SKM-1 (cell line): ENCODE measurements at regions not wholly inside any gene's neighbourhood (a gene's known extent, or its start where the extent isn't known, plus 50 kb on each side); places are given as distances from the start of the nearest gene placed in this dataset.

Experiments
- DNase-seq: peaks from one replicate; lab custom pipeline; 2025; ENCODE audit not compliant: unreplicated experiment; lab: John Stamatoyannopoulos, UW

DNA sequence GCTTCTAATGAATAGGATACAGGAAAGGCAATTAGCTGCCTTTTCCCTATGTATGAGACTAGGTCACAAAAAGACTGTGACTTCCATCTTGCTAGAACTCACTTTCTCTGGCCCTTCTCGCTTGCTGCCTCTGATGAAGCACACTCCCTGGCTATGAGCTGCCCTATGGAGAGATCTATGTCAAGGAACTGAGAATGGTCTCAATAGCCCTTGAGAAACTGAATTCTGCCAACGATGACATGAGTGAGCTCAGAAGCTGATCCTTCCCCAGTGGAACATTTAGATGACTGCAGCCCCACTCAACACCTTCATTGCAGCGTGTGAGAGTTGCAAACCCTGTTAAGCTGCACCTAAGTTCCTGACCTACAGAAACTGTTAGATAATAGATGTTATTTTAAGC lies 309.8 kb downstream of the COG6 start:
- no peak for DNase-seq

DNA sequence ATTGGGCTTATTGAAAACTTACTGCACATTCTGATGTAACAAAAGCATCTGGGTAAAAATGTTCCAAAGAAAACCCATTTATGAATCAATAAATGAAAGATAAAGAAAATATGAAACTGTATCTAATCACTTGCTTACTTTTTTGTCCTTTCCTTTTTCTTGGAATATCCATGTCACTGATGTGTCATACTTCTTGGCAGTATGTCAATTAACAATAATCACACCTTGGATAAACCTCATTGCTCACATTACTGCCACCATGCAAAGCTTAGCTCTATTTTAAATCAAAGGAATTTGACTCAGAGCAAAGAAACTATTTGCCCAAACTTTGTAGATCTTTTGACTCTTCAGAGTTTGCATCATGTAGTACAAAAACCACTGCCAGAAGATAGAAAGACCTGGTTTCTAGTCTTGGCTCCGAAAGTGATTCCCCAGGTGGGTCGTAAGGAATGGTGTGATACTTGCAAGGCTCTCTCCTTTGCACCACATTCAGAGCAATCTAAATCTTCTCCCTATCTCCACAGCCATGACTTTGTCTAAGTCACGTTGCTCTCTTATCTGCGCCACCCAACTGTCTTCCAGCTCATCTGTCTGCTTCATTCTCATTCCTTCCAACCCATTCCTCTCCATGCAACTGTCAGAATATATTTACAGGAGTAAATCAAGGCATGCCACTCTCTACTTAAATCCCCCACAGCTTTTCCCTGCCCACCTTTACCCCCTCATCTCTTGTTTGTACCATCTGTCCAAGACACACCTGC lies 311.9 kb downstream of the COG6 start:
- no peak for DNase-seq

GRCh38 chr13:39968646-39969475 lies 313.4 kb downstream of the COG6 start:
- DNase-seq = no peak

DNA sequence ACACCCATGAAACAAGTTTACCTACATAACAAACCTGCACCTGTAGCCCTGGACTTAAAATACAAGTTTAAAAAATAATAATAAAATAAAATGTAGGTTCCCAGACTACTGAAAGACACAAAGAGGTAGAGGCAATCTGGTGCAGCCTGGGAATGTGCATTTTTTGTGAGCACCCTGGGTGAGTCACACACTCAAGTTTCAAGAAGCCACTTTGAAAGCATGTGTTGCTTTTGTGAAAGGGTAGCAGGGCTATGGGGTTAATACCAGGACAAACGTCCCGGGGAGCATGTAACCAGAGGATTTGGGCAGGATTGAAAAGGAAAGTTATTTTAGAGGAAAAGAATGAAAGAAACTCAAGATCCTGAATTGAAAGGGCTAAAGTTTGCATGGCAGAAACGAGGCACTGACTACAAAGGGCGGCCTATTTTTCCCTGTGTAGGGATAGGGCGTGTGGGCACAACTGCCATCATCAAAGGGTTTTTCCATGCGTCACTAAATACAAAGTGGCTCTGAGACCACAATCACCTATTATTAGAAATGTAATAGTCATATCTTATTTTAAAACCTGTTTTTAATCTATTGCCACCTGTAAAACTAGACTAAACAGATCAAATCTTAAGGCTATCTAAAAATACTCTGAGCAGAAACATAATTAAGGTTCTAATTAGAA lies 314.9 kb downstream of the COG6 start:
- DNase-seq = no peak

- no peak for DNase-seq
Measured at GRCh38 chr13:39971526-39971925, 316.1 kb downstream of the COG6 start.

GRCh38 chr13:39976481-39976880 lies 321.0 kb downstream of the COG6 start:
- no peak for DNase-seq

DNA sequence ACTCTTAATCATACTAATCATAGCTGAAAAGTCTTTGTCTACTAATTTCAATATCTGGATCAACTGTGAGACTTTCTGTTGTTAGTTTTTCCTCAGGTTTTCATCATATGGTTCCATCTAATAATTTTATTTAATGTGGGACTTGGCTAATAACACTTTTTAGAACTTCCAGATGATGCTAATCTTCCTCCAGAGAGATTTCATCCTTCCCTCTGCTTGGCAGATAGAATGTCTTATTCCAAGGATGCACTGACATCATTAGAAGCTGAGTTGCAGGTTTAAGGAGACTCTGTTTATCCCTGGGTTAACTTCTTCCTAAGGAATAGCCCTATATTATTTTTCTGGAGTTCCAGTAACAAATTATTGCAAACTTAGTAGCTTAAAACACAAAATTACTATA lies 325.6 kb downstream of the COG6 start:
- no peak for DNase-seq

DNA sequence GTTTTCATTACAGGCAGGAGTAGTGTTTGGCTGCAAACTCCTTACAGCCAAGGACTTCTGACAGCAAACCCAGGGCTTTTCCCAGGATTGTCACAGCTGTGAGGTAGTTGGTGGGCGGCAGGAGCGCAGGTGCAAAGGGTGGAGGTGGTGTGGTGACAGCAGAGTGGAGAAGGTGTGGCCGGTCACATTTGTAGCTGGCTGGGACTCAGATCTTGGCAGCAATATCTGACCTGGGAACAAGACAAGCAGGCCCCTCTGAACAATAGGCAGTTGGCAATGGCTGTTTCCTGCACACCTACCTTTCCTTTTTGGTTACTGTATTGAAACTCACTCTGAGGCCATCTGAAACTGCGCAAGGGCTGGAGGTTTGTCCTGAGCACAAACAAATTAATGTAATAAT lies 327.3 kb downstream of the COG6 start:
- no peak for DNase-seq

- DNase-seq = no peak
Measured at GRCh38 chr13:39985071-39985470, 329.6 kb downstream of the COG6 start.

- DNase-seq = no peak
Measured at GRCh38 chr13:39988351-39988750, 332.9 kb downstream of the COG6 start.

DNA sequence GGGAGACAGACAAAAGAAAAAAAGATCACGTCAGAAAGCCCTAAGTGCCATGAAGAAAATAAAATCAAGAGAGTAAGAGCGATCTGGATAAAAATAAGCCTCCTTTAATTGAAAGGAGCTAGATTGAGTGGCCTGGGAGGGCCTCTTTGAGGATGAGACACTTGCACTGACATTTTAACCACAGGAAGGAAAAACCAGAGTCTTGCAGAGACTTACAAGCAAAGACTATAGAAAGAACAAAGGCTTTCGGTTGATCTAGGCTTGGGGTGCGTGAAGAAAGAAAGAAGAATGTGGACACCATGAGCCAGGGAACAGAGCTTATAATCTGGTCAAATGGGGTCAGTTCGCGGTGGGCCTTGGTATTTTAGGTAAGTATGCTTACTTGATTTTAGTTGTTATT lies 342.7 kb downstream of the COG6 start:
- no peak for DNase-seq

DNA sequence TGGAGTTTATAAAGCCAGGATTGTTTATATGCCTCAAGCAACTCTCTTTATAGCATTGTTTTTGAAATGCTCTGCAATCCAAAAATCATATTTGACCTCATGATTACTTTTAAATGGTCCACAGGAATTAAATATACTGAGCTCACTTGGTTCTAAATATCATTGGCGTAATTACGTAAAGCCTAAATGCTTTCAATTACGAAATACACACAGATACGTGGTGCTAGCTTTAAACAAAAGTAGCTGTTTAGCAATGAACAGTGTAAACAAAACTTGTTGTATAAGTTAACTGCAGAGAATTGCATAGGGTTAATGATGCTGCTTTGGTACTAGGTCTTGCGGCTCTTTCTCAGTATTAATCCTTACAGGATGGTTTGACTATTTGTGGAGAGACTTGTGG lies 346.6 kb downstream of the COG6 start:
- no peak for DNase-seq

DNA sequence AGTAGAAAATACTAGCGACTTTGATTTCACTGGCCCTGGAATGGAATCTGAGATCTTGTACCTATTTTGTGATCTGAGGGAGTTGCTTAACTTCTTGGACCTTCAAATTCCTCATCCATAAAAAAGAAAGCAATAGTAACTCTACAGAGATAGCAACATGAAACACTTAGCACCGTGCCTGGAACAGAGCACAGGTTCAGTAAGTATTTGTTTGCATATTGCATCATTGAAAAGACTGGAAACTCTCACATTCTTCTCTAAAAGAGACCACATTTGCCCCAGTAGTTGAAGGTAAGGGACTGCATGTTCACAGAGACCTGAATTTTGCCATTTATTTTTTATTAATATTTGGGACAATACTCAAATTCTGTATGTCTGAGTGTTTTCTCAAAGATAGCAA lies 358.1 kb downstream of the COG6 start:
- DNase-seq = no peak

DNA sequence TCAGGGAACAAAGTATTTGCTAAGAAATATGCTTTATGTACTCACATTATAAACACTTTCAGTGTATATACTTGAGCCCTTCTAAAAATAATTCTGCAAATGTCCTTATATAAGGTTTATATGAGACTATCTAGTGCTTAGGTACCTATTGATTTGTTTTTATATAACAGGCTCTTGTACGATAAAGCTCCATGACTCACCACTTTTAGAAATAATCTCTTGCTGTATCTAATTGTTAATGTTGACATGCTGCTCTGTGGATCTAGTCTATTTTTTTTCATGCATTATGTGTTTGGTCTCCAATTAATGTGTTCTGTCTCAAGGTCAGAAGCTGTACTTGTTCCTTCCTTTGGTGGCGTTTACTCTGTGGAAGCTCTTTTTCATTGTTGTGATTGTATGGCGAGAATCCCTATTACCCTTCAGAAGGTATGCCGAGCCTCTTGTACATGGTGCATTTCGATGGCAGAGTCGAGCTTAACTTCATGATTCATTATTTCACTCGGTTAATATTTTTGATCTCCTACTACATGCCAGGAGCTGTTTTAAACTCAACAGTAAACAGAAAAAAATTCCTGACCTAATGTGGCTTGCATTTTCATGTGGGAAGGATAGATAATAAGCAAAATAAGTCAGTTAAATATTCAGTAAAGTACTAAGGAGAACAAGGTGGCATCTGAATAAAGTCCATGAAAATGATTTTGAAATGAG lies 361.6 kb downstream of the COG6 start:
- DNase-seq = no peak

- no peak for DNase-seq
Measured at GRCh38 chr13:40017662-40018262, 362.3 kb downstream of the COG6 start.

GRCh38 chr13:40023595-40024203 lies 368.2 kb downstream of the COG6 start:
- no peak for DNase-seq

DNA sequence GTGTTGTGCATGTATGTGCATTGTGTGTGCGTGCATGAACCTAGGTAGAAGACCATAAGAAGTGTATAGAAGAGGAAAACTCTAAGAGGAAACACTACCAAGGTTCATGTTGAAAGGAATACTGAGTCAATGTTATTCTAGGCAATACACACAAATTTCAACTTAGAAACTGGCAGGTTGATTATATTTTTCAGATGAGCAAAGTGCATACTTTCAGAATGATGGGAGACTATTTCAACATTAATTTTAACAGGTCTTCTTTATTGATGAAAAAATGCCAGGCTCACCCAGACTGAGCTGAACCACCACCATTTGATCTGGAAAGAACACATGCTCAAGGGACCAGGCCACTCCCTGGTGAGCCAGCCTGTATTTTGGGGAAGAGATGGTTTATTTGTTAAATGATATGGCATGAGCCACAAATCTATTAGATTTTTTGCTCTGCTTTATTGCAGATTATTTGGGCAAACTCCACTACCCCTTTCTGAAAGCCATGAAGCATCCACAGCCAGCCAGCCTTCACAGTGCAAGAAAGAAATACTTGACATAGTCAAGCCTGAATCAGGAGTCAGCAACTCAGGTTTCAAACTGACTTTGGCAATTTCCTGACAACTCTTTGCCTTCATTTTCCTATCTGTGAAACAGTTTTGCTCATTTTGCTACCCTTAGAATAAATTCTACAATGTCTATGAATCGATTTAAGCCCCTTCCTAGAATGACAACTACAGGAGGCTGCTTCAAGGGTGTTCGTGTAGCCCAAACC lies 368.9 kb downstream of the COG6 start:
- DNase-seq = no peak

DNA sequence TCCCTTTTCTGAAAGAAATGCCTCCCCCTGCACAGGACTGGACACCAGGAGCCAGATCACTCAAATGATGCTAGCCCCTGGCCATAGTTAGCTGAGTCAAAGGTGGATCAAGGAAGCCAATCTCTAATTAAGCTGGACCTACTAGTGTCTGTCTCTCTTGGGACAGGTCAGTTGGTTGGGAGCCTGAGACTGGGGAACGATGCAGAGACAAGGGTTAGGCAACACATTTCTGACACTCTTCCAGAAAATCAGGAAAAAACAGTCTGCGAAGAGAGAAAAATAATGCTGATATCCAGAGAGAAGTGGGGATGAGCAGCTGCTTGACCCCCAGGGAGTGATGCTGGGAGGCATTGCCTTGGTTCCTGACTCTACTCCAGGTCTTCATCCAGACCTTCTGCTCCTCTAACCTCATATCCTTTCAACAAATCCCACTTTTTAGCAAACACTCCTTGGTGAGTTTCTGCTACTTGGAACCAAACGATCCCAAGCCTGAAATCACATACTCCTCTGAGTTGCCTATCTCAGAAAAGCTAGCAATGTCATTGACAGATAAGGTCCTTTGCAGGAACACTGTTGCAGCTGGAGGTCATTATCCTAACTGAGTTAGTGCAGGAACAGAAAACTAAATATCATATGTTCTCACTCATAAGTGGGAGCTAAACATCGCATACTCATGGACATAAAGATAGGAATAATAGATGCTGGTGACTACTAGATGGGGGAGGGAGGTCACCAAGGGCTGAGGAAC lies 369.7 kb downstream of the COG6 start:
- DNase-seq = no peak

DNA sequence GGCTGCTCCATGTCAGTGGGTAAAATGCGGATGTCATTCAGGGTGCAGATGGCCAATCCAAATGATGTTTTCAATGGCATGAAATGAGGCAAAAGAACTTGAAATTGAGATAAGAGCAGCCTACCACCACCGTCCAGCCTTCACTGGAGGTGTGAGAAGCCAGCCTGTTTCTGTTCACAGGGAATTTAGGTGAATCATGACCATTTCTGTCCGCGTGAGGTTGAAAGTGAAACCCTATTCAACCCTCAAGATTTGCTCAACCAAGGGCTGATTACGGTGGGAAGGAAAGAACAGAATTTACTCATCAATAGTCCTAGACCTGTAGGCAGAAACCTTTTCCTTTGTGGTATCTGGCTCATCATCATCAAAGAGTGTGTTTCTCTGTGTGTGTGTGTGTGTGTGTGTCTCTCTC lies 370.7 kb downstream of the COG6 start:
- DNase-seq = no peak
